Keratinocyte (primary cell): ENCODE measurements at regions not wholly inside any gene's neighbourhood (a gene's known extent, or its start where the extent isn't known, plus 50 kb on each side); places are given as distances from the start of the nearest gene placed in this dataset.
"Not testable (repeated sequence)": the region's sequence is repeated elsewhere in the genome, so short reads cannot be mapped to it uniquely, and the experiment has no call there.

Source experiments
- DNase-seq: peaks from one replicate; pipeline ENCODE4 v3.0.0-alpha.2; 2011; ENCODE audit warnings: low read depth, missing footprints, low spot score
- FAIRE-seq: peaks from 2 replicates; lab custom pipeline; 2011; peaks lifted over from hg19 to GRCh38; lab: Jason Lieb, UNC
- H2AFZ ChIP-seq: 2 replicates; pipeline ENCODE4 v1.6.0; 2012; ENCODE audit warnings: low read length, control low read depth, inconsistent platforms; ENCODE audit not compliant: control insufficient read depth
- H3K27ac ChIP-seq: 2 replicates; pipeline ENCODE4 v1.5.1; 2011; ENCODE audit warnings: low read length; ENCODE audit not compliant: control insufficient read depth, insufficient read depth
- H3K27me3 ChIP-seq: 3 replicates; pipeline ENCODE4 v1.6.0; 2011; ENCODE audit warnings: low read length; ENCODE audit not compliant: control insufficient read depth, insufficient read depth; ENCODE audit errors: extremely low read depth
- H3K36me3 ChIP-seq, 2 experiments: 2 replicates in 1 of 2; 3 replicates in 1 of 2; pipeline ENCODE4 v1.5.1; 2011; ENCODE audit warnings: low read length in 2 of 2, mild to moderate bottlenecking in 1 of 2; ENCODE audit not compliant: control insufficient read depth in 2 of 2, insufficient read depth in 2 of 2; ENCODE audit errors: extremely low read depth in 1 of 2
- H3K4me1 ChIP-seq: 3 replicates; pipeline ENCODE4 v1.5.1; 2011; ENCODE audit warnings: low read length; ENCODE audit not compliant: control insufficient read depth, insufficient read depth; ENCODE audit errors: extremely low read depth
- H3K4me2 ChIP-seq: 3 replicates; pipeline ENCODE4 v1.6.0; 2011; ENCODE audit warnings: low read depth, low read length; ENCODE audit not compliant: control insufficient read depth, insufficient read depth; ENCODE audit errors: extremely low read depth
- H3K4me3 ChIP-seq, 3 experiments: fragments of 200-600 bp in 1 of 3; sonication (generic) in 1 of 3; 2 replicates in 2 of 3; 3 replicates in 1 of 3; pipeline ENCODE4 v1.5.1; 2011 to 2016; ENCODE audit warnings: low read length in 3 of 3, mild to moderate bottlenecking in 3 of 3, control low read depth in 2 of 3, inconsistent platforms in 1 of 3, low read depth in 1 of 3, mixed read lengths in 1 of 3, mixed run types in 1 of 3, moderate library complexity in 1 of 3; ENCODE audit not compliant: control insufficient read depth in 2 of 3, insufficient read depth in 2 of 3; ENCODE audit errors: extremely low read depth in 1 of 3
- H3K79me2 ChIP-seq: 2 replicates; pipeline ENCODE4 v1.6.0; 2012; ENCODE audit warnings: low read length; ENCODE audit not compliant: control insufficient read depth, insufficient read depth
- H3K9ac ChIP-seq: 3 replicates; pipeline ENCODE4 v1.6.0; 2011; ENCODE audit warnings: low read length; ENCODE audit not compliant: control insufficient read depth, insufficient read depth; ENCODE audit errors: extremely low read depth
- H3K9me1 ChIP-seq: 3 replicates; pipeline ENCODE4 v1.6.0; 2011; ENCODE audit warnings: low read length; ENCODE audit not compliant: control insufficient read depth, insufficient read depth; ENCODE audit errors: extremely low read depth
- H3K9me3 ChIP-seq: 2 replicates; pipeline ENCODE4 v1.5.1; 2012; ENCODE audit warnings: low read depth, low read length; ENCODE audit not compliant: control insufficient read depth
- H4K20me1 ChIP-seq: 3 replicates; pipeline ENCODE4 v1.6.0; 2011; ENCODE audit warnings: low read length; ENCODE audit not compliant: control insufficient read depth, insufficient read depth; ENCODE audit errors: extremely low read depth
- EZH2 ChIP-seq: IDR thresholded peaks from one replicate; pipeline ENCODE4 v1.6.1; 2012; ENCODE audit warnings: inconsistent platforms, mild to moderate bottlenecking, low read length, moderate library complexity
- dilution Hi-C: fragments of 300-500 bp; cut with MboI; formaldehyde crosslinking; loops from one replicate; pipeline ENCODE4 v1.7.0; 2020; ENCODE audit warnings: low sequenced_read_pairs; ENCODE audit not compliant: extremely low pct_ligation_motif_present
- TF ChIP-seq, protein P1 (sequence below), 3 experiments: IDR thresholded peaks in 1 of 3; conservative IDR thresholded peaks in 1 of 3; optimal IDR thresholded peaks in 1 of 3; 2 replicates in 2 of 3; 3 replicates in 1 of 3; pipeline versions ENCODE3 to v1.5.1; 2011; ENCODE audit warnings: low read length in 3 of 3, mild to moderate bottlenecking in 3 of 3, moderate library complexity in 2 of 3, control low read depth in 1 of 3, inconsistent platforms in 1 of 3; ENCODE audit not compliant: insufficient read depth in 2 of 3; ENCODE audit errors: extremely low read depth in 1 of 3

DNA sequence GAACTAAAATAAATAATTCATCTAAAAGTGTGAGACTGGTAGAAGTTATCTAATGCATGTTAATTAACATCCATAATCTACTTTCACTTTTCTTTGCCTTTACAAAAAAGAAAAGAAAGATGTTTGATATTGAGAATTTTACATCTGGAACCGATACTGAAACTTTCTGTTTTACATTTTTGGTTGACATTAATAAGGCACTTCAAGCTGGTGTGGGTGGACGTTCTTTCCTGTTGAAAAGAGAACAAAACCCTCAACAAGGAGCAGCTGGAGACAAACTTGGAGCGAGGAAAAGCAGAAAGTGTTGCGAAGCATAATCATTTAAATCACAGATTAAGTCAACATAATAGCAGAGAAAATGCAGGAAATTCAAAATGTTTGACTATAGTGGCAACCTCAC is 575.2 kb upstream of the ADGRB3 start:
- dilution Hi-C loops, result no loop called here
- Histone ChIP-seq H3K27ac (no peak overlapping the region), H3K9ac (no peak overlapping the region), H3K36me3 (no peaks in the 10 kb centered on the region), H3K27me3 (no peaks in the 10 kb centered on the region), H3K9me3 (no peaks in the 10 kb centered on the region), H3K9me1 (no peaks in the 10 kb centered on the region), H2AFZ (no peak overlapping the region), H3K4me2 (no peak overlapping the region), H3K4me1 (no peaks in the 10 kb centered on the region), H3K79me2 (no peaks in the 10 kb centered on the region), H4K20me1 (no peaks in the 10 kb centered on the region), H3K4me3 (no peak overlapping the region)
- FAIRE-seq (no peak), DNase-seq (no peak)
- TF ChIP-seq, protein P1, sequence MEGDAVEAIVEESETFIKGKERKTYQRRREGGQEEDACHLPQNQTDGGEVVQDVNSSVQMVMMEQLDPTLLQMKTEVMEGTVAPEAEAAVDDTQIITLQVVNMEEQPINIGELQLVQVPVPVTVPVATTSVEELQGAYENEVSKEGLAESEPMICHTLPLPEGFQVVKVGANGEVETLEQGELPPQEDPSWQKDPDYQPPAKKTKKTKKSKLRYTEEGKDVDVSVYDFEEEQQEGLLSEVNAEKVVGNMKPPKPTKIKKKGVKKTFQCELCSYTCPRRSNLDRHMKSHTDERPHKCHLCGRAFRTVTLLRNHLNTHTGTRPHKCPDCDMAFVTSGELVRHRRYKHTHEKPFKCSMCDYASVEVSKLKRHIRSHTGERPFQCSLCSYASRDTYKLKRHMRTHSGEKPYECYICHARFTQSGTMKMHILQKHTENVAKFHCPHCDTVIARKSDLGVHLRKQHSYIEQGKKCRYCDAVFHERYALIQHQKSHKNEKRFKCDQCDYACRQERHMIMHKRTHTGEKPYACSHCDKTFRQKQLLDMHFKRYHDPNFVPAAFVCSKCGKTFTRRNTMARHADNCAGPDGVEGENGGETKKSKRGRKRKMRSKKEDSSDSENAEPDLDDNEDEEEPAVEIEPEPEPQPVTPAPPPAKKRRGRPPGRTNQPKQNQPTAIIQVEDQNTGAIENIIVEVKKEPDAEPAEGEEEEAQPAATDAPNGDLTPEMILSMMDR (optimal IDR thresholded peaks at IDR 0.05 in 1 of 3, IDR thresholded peaks at IDR 0.05 in 1 of 3, conservative IDR thresholded peaks at IDR 0.05 in 1 of 3; ENCODE audit: extremely low read depth in 1 of 3, insufficient read depth in 2 of 3, low read length in 3 of 3), result no peak
- no peak for TF ChIP-seq EZH2

DNA sequence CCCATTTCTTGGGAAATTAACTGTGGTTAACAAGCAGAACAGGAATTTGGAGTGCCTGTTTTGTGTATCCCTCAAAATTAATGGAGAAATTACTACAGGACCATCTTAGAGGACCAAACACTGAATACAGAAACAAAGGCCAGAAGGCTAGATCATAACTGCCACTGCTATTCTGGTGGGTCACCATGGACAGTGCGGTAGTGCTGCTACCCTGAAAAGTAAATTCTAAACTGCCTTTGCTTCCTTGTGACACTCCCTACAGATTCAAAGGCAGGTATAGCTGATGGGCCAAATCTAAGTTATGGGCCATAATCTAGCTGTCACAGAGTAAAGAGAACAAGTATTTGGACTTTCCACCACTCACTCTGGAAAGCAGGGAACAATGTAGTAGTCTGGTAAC is 575.8 kb upstream of the ADGRB3 start:
- FAIRE-seq, result no peak
- Histone ChIP-seq H3K79me2 (no peaks in the 10 kb centered on the region), H3K9ac (no peak overlapping the region), H3K4me1 (no peaks in the 10 kb centered on the region), H3K4me2 (no peak overlapping the region), H3K36me3 (no peaks in the 10 kb centered on the region), H4K20me1 (no peaks in the 10 kb centered on the region), H3K4me3 (no peak overlapping the region), H3K9me1 (no peaks in the 10 kb centered on the region), H3K27ac (no peak overlapping the region), H2AFZ (no peak overlapping the region), H3K27me3 (no peaks in the 10 kb centered on the region), H3K9me3 (no peaks in the 10 kb centered on the region)
- no peak for TF ChIP-seq EZH2
- TF ChIP-seq, protein P1 (optimal IDR thresholded peaks at IDR 0.05 in 1 of 3, IDR thresholded peaks at IDR 0.05 in 1 of 3, conservative IDR thresholded peaks at IDR 0.05 in 1 of 3; ENCODE audit: extremely low read depth in 1 of 3, insufficient read depth in 2 of 3, low read length in 3 of 3), result no peak
- dilution Hi-C loops, result no loop called here
- DNase-seq, result no peak

DNA sequence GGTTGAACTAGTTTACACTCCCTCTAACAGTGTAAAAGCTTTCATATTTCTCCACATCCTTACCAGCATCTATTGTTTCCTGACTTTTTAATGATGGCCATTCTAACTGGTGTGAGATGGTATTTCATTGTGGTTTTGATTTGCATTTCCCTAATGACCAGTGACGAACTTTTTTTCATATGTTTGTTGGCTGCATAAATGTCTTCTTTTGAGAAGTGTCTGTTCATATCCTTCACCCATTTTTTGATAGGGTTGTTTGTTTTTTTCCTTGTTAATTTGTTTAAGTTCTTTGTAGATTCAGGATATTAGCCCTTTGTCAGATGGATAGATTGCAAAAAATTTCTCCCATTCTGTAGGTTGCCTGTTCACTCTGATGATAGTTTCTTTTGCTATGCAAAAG is 578.5 kb upstream of the ADGRB3 start:
- FAIRE-seq, H3K27me3 ChIP-seq, H3K36me3 ChIP-seq, H3K4me2 ChIP-seq, H2AFZ ChIP-seq, DNase-seq, H3K4me1 ChIP-seq, H3K4me3 ChIP-seq, dilution Hi-C loops, H3K9ac ChIP-seq, H3K9me1 ChIP-seq, H3K9me3 ChIP-seq, H4K20me1 ChIP-seq, H3K79me2 ChIP-seq, H3K27ac ChIP-seq: not testable (repeated sequence)
